ENCODE measurements at regions not wholly inside any gene's neighbourhood (a gene's known extent, or its start where the extent isn't known, plus 50 kb on each side); places are given as distances from the start of the nearest gene placed in this dataset.

DNA sequence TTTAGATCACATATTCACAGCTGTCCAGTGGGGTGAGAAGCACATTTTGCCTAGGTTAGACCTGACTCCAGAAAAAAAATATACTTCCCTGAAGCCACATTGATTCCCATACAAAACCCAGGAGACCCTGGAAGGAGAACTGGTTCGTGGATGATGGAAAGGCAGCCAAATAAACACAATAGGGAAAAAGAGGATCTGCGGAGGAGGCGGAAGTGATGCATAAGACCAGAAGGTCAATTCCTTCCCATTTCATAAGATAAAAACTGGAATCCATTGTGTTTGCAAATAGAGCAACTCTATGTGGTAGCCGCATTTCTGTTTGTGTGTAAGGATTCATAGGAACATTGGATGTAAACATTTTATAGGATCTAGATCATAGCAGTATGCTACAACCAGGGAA, 781.9 kb upstream of the GRM7 start:
- H3K4me1 ChIP-seq (ENCODE audit: control insufficient read depth, insufficient read depth, low read length, poor library complexity, severe bottlenecking): no peaks in the 10 kb centered on the region
- H3K27ac Mint-ChIP-seq: no peak overlapping the region
- no peaks in the 10 kb centered on the region for H3K27me3 ChIP-seq (ENCODE audit: control insufficient read depth, insufficient read depth, low read length)
- no peak overlapping the region for H3K4me3 ChIP-seq (ENCODE audit: low read depth, low read length)
- no peaks in the 10 kb centered on the region for H3K4me1 Mint-ChIP-seq
- H3K9me3 Mint-ChIP-seq: peaks cover 2 to 34% (median 11%) of the 10 kb centered on the region in 7 donors
- H3K36me3 Mint-ChIP-seq: no peaks in the 10 kb centered on the region
- H3K36me3 ChIP-seq (ENCODE audit: control insufficient read depth, insufficient read depth, low read length): no peaks in the 10 kb centered on the region
- DNase-seq (no peak), ATAC-seq (ENCODE audit: low read depth in 2 of 2) (no peak)
- H3K27me3 Mint-ChIP-seq: no peaks in the 10 kb centered on the region
- no peak overlapping the region for H3K27ac ChIP-seq (ENCODE audit: insufficient read depth, low read length, poor library complexity, severe bottlenecking)
- H3K9me3 ChIP-seq (ENCODE audit: control insufficient read depth in 2 of 2, low read length in 2 of 2): peaks cover 0 to 2% of the 10 kb centered on the region in 2 experiments
- no peak overlapping the region for H3K4me3 Mint-ChIP-seq

- no peaks in the 10 kb centered on the region for H3K4me1 ChIP-seq (ENCODE audit: control insufficient read depth, insufficient read depth, low read length, poor library complexity, severe bottlenecking)
- no peaks in the 10 kb centered on the region for H3K4me1 Mint-ChIP-seq
Observed at GRCh38 chr3:6079561-6080179, 781.2 kb upstream of the GRM7 start.

DNA sequence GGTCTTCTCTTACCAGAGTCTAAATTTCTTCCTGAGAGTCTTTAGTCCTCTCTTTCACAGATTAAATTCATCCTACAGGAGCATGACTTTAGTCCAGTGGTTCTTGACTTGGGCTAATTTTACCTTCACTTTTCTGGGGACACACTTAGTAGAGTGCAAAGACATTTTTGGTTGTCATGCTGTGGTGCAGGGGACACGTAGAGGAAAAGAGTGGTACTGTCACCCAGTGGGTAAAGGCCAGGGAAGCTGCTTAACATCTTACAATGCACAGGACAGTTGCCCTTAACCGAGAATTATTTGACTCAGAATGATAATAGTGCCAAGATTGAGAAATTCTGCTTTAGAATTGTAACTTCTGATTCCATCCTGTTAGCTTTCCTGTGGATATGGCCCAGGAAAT, 772.5 kb upstream of the GRM7 start:
- Histone ChIP-seq H3K27ac (ENCODE audit: insufficient read depth, low read length, poor library complexity, severe bottlenecking) (no peak overlapping the region), H3K36me3 (ENCODE audit: control insufficient read depth, insufficient read depth, low read length) (no peaks in the 10 kb centered on the region), H3K27me3 (ENCODE audit: control insufficient read depth, insufficient read depth, low read length) (no peaks in the 10 kb centered on the region), H3K9me3 (ENCODE audit: control insufficient read depth in 2 of 2, low read length in 2 of 2) (no peaks in the 10 kb centered on the region), H3K4me1 (ENCODE audit: control insufficient read depth, insufficient read depth, low read length, poor library complexity, severe bottlenecking) (no peaks in the 10 kb centered on the region), H3K4me3 (ENCODE audit: low read depth, low read length) (no peak overlapping the region)
- H3K27ac Mint-ChIP-seq: no peak overlapping the region
- ATAC-seq (ENCODE audit: low read depth in 2 of 2) (no peak), DNase-seq (no peak)
- no peaks in the 10 kb centered on the region for H3K36me3 Mint-ChIP-seq
- no peaks in the 10 kb centered on the region for H3K27me3 Mint-ChIP-seq
- no peak overlapping the region for H3K4me3 Mint-ChIP-seq
- H3K9me3 Mint-ChIP-seq: peaks cover 0 to 6% (median 4%) of the 10 kb centered on the region in 7 donors
- H3K4me1 Mint-ChIP-seq: no peaks in the 10 kb centered on the region

More at GRCh38 chr3:6079561-6080179, 781.2 kb upstream of the GRM7 start:
- H3K36me3 ChIP-seq (ENCODE audit: control insufficient read depth, insufficient read depth, low read length): no peaks in the 10 kb centered on the region
- no peak for DNase-seq
- no peak overlapping the region for H3K4me3 ChIP-seq (ENCODE audit: low read depth, low read length)
- H3K4me3 Mint-ChIP-seq: no peak overlapping the region
- H3K9me3 ChIP-seq (ENCODE audit: control insufficient read depth in 2 of 2, low read length in 2 of 2): peaks cover 0 to 2% of the 10 kb centered on the region in 2 experiments
- no peak overlapping the region for H3K27ac Mint-ChIP-seq
- no peak for ATAC-seq (ENCODE audit: low read depth in 2 of 2)
- peaks cover 2 to 32% (median 8%) of the 10 kb centered on the region in 7 donors for H3K9me3 Mint-ChIP-seq
- H3K27me3 Mint-ChIP-seq: no peaks in the 10 kb centered on the region
- H3K36me3 Mint-ChIP-seq: no peaks in the 10 kb centered on the region
- H3K27me3 ChIP-seq (ENCODE audit: control insufficient read depth, insufficient read depth, low read length): no peaks in the 10 kb centered on the region
- H3K27ac ChIP-seq (ENCODE audit: insufficient read depth, low read length, poor library complexity, severe bottlenecking): no peak overlapping the region

DNA sequence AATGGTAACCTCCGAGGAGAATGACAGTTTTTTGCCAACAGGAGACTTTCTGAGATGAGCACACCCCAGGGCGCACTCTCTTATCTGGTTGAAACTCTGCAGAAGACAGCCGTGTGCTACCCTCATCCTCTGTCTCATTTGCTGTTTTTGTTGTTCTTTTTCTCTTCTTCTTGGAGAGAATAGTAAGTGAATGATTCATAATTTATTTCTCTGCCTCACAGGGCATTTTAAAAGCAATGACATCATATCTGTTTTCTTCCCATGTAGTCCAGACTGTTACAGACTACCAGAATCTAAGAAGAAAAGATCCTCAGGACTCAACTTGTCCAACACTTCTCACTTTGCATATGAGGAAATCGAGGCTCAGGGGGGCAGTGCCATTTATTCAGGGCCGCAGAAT, 771.1 kb upstream of the GRM7 start:
- H3K4me1 ChIP-seq (ENCODE audit: control insufficient read depth, insufficient read depth, low read length, poor library complexity, severe bottlenecking): no peaks in the 10 kb centered on the region
- Mint-ChIP-seq H3K27me3 (no peaks in the 10 kb centered on the region), H3K36me3 (no peaks in the 10 kb centered on the region), H3K9me3 (peaks cover 0 to 6% (median 3%) of the 10 kb centered on the region in 7 donors), H3K4me3 (no peak overlapping the region), H3K27ac (no peak overlapping the region), H3K4me1 (no peaks in the 10 kb centered on the region)
- no peaks in the 10 kb centered on the region for H3K27me3 ChIP-seq (ENCODE audit: control insufficient read depth, insufficient read depth, low read length)
- H3K36me3 ChIP-seq (ENCODE audit: control insufficient read depth, insufficient read depth, low read length): no peaks in the 10 kb centered on the region
- no peaks in the 10 kb centered on the region for H3K9me3 ChIP-seq (ENCODE audit: control insufficient read depth in 2 of 2, low read length in 2 of 2)
- H3K27ac ChIP-seq (ENCODE audit: insufficient read depth, low read length, poor library complexity, severe bottlenecking): no peak overlapping the region
- no peak overlapping the region for H3K4me3 ChIP-seq (ENCODE audit: low read depth, low read length)
- ATAC-seq (ENCODE audit: low read depth in 2 of 2) (no peak), DNase-seq (no peak)

DNA sequence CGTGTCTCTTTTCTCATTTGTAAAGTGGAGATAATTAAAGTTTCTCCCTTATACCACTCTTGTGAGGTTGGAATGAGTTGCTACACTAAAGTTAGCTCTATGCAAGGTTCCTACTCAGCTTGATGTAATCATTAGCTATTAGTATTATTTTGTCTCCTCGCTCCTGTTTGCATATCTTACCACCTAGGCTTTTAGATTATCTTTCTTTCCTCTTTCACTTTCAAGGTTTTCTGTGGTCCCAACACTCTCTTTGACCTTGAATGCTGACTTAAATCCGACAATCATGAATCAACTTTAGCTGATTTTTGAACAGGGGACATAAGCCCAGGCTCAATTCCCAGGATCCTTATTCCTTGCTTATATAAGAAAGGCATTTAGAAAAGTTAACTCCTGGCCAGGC, 769.7 kb upstream of the GRM7 start:
- no peaks in the 10 kb centered on the region for H3K27me3 ChIP-seq (ENCODE audit: control insufficient read depth, insufficient read depth, low read length)
- Mint-ChIP-seq H3K4me3 (no peak overlapping the region), H3K27me3 (no peaks in the 10 kb centered on the region), H3K27ac (no peak overlapping the region), H3K9me3 (peaks cover 0 to 7% (median 0%) of the 10 kb centered on the region in 7 donors), H3K4me1 (no peaks in the 10 kb centered on the region), H3K36me3 (no peaks in the 10 kb centered on the region)
- H3K27ac ChIP-seq (ENCODE audit: insufficient read depth, low read length, poor library complexity, severe bottlenecking): no peak overlapping the region
- DNase-seq: no peak
- no peak overlapping the region for H3K4me3 ChIP-seq (ENCODE audit: low read depth, low read length)
- no peaks in the 10 kb centered on the region for H3K9me3 ChIP-seq (ENCODE audit: control insufficient read depth in 2 of 2, low read length in 2 of 2)
- ATAC-seq (ENCODE audit: low read depth in 2 of 2): no peak
- H3K36me3 ChIP-seq (ENCODE audit: control insufficient read depth, insufficient read depth, low read length): no peaks in the 10 kb centered on the region
- no peaks in the 10 kb centered on the region for H3K4me1 ChIP-seq (ENCODE audit: control insufficient read depth, insufficient read depth, low read length, poor library complexity, severe bottlenecking)

DNA sequence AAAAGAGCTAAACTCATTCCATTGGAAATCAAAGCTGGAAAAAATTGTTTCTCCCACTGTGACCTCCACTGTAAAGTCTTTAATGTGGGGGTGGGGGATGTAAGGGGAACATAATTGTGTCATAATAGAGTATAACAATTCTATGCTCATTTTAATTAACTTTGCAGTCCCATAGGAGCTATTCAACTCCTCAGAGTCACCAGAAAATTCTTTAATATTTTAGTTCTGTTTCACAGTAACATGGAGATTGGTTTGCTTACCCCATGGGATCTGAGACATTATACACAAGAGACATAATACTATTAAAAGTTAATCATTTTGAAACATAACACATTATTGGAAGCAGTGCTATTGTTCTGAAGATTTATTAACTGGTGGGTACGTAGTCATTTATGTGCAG, 765.9 kb upstream of the GRM7 start:
- Histone ChIP-seq H3K4me1 (ENCODE audit: control insufficient read depth, insufficient read depth, low read length, poor library complexity, severe bottlenecking) (no peaks in the 10 kb centered on the region), H3K4me3 (ENCODE audit: low read depth, low read length) (no peak overlapping the region), H3K27me3 (ENCODE audit: control insufficient read depth, insufficient read depth, low read length) (no peaks in the 10 kb centered on the region), H3K36me3 (ENCODE audit: control insufficient read depth, insufficient read depth, low read length) (no peaks in the 10 kb centered on the region), H3K9me3 (ENCODE audit: control insufficient read depth in 2 of 2, low read length in 2 of 2) (no peaks in the 10 kb centered on the region), H3K27ac (ENCODE audit: insufficient read depth, low read length, poor library complexity, severe bottlenecking) (no peak overlapping the region)
- H3K4me3 Mint-ChIP-seq: no peak overlapping the region
- ATAC-seq (ENCODE audit: low read depth in 2 of 2) (no peak), DNase-seq (no peak)
- H3K27me3 Mint-ChIP-seq: no peaks in the 10 kb centered on the region
- no peaks in the 10 kb centered on the region for H3K36me3 Mint-ChIP-seq
- H3K9me3 Mint-ChIP-seq: peaks cover 0 to 5% (median 3%) of the 10 kb centered on the region in 7 donors
- no peaks in the 10 kb centered on the region for H3K4me1 Mint-ChIP-seq
- no peak overlapping the region for H3K27ac Mint-ChIP-seq

DNA sequence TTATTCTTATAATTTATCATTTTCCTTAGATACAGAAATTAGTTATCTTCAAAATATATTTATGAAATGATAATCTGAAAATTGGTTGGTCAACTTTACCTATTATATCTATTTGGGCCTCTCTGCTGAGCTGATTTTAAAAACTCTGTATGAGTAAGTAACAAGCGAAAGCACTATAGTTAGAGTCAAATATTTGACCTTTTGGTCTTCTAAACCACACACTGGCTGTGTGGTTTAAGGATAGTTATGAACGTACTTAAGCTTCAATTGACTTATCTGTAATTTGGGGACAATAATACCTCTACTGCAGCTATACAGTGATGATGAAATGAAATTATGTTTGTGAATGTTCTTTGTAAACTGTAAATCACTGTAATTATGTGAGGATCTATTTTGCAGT, 763.9 kb upstream of the GRM7 start:
- Mint-ChIP-seq H3K9me3 (peaks cover 0 to 15% (median 6%) of the 10 kb centered on the region in 7 donors), H3K36me3 (no peaks in the 10 kb centered on the region), H3K27me3 (no peaks in the 10 kb centered on the region), H3K27ac (no peak overlapping the region), H3K4me3 (no peak overlapping the region), H3K4me1 (no peaks in the 10 kb centered on the region)
- H3K27me3 ChIP-seq (ENCODE audit: control insufficient read depth, insufficient read depth, low read length): no peaks in the 10 kb centered on the region
- no peak overlapping the region for H3K27ac ChIP-seq (ENCODE audit: insufficient read depth, low read length, poor library complexity, severe bottlenecking)
- H3K4me1 ChIP-seq (ENCODE audit: control insufficient read depth, insufficient read depth, low read length, poor library complexity, severe bottlenecking): no peaks in the 10 kb centered on the region
- no peak for DNase-seq
- H3K9me3 ChIP-seq (ENCODE audit: control insufficient read depth in 2 of 2, low read length in 2 of 2): no peaks in the 10 kb centered on the region
- no peaks in the 10 kb centered on the region for H3K36me3 ChIP-seq (ENCODE audit: control insufficient read depth, insufficient read depth, low read length)
- no peak for ATAC-seq (ENCODE audit: low read depth in 2 of 2)
- H3K4me3 ChIP-seq (ENCODE audit: low read depth, low read length): no peak overlapping the region

- Mint-ChIP-seq H3K4me3 (no peak overlapping the region), H3K27ac (no peak overlapping the region), H3K36me3 (no peaks in the 10 kb centered on the region), H3K27me3 (no peaks in the 10 kb centered on the region), H3K4me1 (no peaks in the 10 kb centered on the region), H3K9me3 (peaks cover 0 to 18% (median 6%) of the 10 kb centered on the region in 7 donors)
- Histone ChIP-seq H3K4me1 (ENCODE audit: control insufficient read depth, insufficient read depth, low read length, poor library complexity, severe bottlenecking) (no peaks in the 10 kb centered on the region), H3K27ac (ENCODE audit: insufficient read depth, low read length, poor library complexity, severe bottlenecking) (no peak overlapping the region), H3K36me3 (ENCODE audit: control insufficient read depth, insufficient read depth, low read length) (no peaks in the 10 kb centered on the region), H3K4me3 (ENCODE audit: low read depth, low read length) (no peak overlapping the region), H3K27me3 (ENCODE audit: control insufficient read depth, insufficient read depth, low read length) (no peaks in the 10 kb centered on the region), H3K9me3 (ENCODE audit: control insufficient read depth in 2 of 2, low read length in 2 of 2) (no peaks in the 10 kb centered on the region)
- ATAC-seq (ENCODE audit: low read depth in 2 of 2): no peak
- no peak for DNase-seq
Observed at GRCh38 chr3:6097556-6097955, 763.4 kb upstream of the GRM7 start.

All from CD4-positive, CD25-positive, alpha-beta regulatory T cell (primary cell).